ENCODE measurements at regions not wholly inside any gene's neighbourhood (a gene's known extent, or its start where the extent isn't known, plus 50 kb on each side); places are given as distances from the start of the nearest gene placed in this dataset.

GRCh38 chr6:167664678-167665660, 161.7 kb upstream of the AFDN start:
- TF ChIP-seq CTCF (conservative IDR thresholded peaks at IDR 0.05; ENCODE audit: control insufficient read depth, insufficient read depth, low read depth, low read length) = no peak
- H3K4me3 ChIP-seq (ENCODE audit: control insufficient read depth, low read depth, low read length) = no peak overlapping the region
- DNase-seq (ENCODE audit: low read depth) = no peak

GRCh38 chr6:167665698-167666330, 160.9 kb upstream of the AFDN start:
- no peak for DNase-seq (ENCODE audit: low read depth)
- no peak overlapping the region for H3K4me3 ChIP-seq (ENCODE audit: control insufficient read depth, low read depth, low read length)
- no peak for TF ChIP-seq CTCF (conservative IDR thresholded peaks at IDR 0.05; ENCODE audit: control insufficient read depth, insufficient read depth, low read depth, low read length)

- no peak for TF ChIP-seq CTCF (conservative IDR thresholded peaks at IDR 0.05; ENCODE audit: control insufficient read depth, insufficient read depth, low read depth, low read length)
- no peak overlapping the region for H3K4me3 ChIP-seq (ENCODE audit: control insufficient read depth, low read depth, low read length)
- DNase-seq (ENCODE audit: low read depth) = no peak
Measured at GRCh38 chr6:167666571-167667203, 160.0 kb upstream of the AFDN start.

GRCh38 chr6:167667204-167668018, 159.3 kb upstream of the AFDN start:
- no peak for TF ChIP-seq CTCF (conservative IDR thresholded peaks at IDR 0.05; ENCODE audit: control insufficient read depth, insufficient read depth, low read depth, low read length)
- no peak overlapping the region for H3K4me3 ChIP-seq (ENCODE audit: control insufficient read depth, low read depth, low read length)
- DNase-seq (ENCODE audit: low read depth) = no peak

- no peak for DNase-seq (ENCODE audit: low read depth)
- TF ChIP-seq CTCF (conservative IDR thresholded peaks at IDR 0.05; ENCODE audit: control insufficient read depth, insufficient read depth, low read depth, low read length) = no peak
Measured at GRCh38 chr6:167668019-167668753, 158.5 kb upstream of the AFDN start.

More at GRCh38 chr6:167668019-167668753, 158.5 kb upstream of the AFDN start:
- H3K4me3 ChIP-seq (ENCODE audit: control insufficient read depth, low read depth, low read length) = no peak overlapping the region

Data from fibroblast of mammary gland (primary cell).